Neural progenitor cell (in vitro differentiated cells): ENCODE measurements at regions not wholly inside any gene's neighbourhood (a gene's known extent, or its start where the extent isn't known, plus 50 kb on each side); places are given as distances from the start of the nearest gene placed in this dataset.

Source experiments
- DNase-seq: peaks from one replicate; pipeline ENCODE4 v3.0.0-alpha.2; 2016; ENCODE audit warnings: low spot score
- H2AFZ ChIP-seq: fragments of 200-600 bp; sonication (generic); replicated peaks from 2 replicates; pipeline ENCODE4 v1.6.1; 2016; ENCODE audit warnings: antibody characterized with exemption
- H3F3A ChIP-seq: fragments of 200-600 bp; sonication (generic); 2 replicates; pipeline ENCODE4 v1.6.1; 2016; ENCODE audit warnings: antibody characterized with exemption, low read depth
- H3K27ac ChIP-seq: fragments of 200-600 bp; sonication (generic); 2 replicates; pipeline ENCODE4 v1.5.1; 2016; ENCODE audit warnings: mild to moderate bottlenecking
- H3K27me3 ChIP-seq: fragments of 200-600 bp; sonication (generic); 2 replicates; pipeline ENCODE4 v1.6.1; 2016; ENCODE audit warnings: mild to moderate bottlenecking, moderate library complexity
- H3K36me3 ChIP-seq: fragments of 200-600 bp; sonication (generic); 2 replicates; pipeline ENCODE4 v1.5.1; 2016
- H3K4me1 ChIP-seq: fragments of 200-600 bp; sonication (generic); 2 replicates; pipeline ENCODE4 v1.6.1; 2016; ENCODE audit warnings: mixed run types
- H3K4me2 ChIP-seq: fragments of 200-600 bp; sonication (generic); 2 replicates; pipeline ENCODE4 v1.6.1; 2016
- H3K4me3 ChIP-seq: fragments of 200-600 bp; sonication (generic); 2 replicates; pipeline ENCODE4 v1.5.1; 2016
- H3K79me2 ChIP-seq: fragments of 200-600 bp; sonication (generic); 2 replicates; pipeline ENCODE4 v1.6.1; 2016; ENCODE audit warnings: low read depth
- H3K9ac ChIP-seq: fragments of 200-600 bp; sonication (generic); 2 replicates; pipeline ENCODE4 v1.6.1; 2016
- H3K9me3 ChIP-seq: fragments of 200-600 bp; sonication (generic); 2 replicates; pipeline ENCODE4 v1.5.1; 2016; ENCODE audit warnings: low read depth
- H4K20me1 ChIP-seq: fragments of 200-600 bp; sonication (generic); 2 replicates; pipeline ENCODE4 v1.6.1; 2016; ENCODE audit warnings: low read depth
- H3K27ac Mint-ChIP-seq: 3 replicates; pipeline ENCODE4 v1.8.0; 2021; ENCODE audit warnings: mixed read lengths
- H3K27me3 Mint-ChIP-seq: 2 replicates; pipeline ENCODE4 v1.8.0; 2022; ENCODE audit warnings: low read depth, mild to moderate bottlenecking, inconsistent platforms, moderate library complexity, mixed read lengths; ENCODE audit not compliant: insufficient read depth
- H3K36me3 Mint-ChIP-seq: 3 replicates; pipeline ENCODE4 v1.8.0; 2021; ENCODE audit warnings: mixed read lengths
- H3K4me1 Mint-ChIP-seq: 3 replicates; pipeline ENCODE4 v1.8.0; 2021; ENCODE audit warnings: mixed read lengths
- H3K4me3 Mint-ChIP-seq: 3 replicates; pipeline ENCODE4 v1.8.0; 2021; ENCODE audit warnings: mild to moderate bottlenecking, moderate library complexity, mixed read lengths
- H3K9me3 Mint-ChIP-seq: 3 replicates; pipeline ENCODE4 v1.8.0; 2020; ENCODE audit warnings: mixed read lengths
- EZH2 ChIP-seq: fragments of 200-600 bp; sonication (generic); IDR thresholded peaks from 2 replicates; pipeline ENCODE4 v1.6.1; 2017; ENCODE audit warnings: antibody characterized with exemption, mild to moderate bottlenecking, moderate library complexity
- EZH2phosphoT487 ChIP-seq: fragments of 200-600 bp; sonication (generic); IDR thresholded peaks from 2 replicates; pipeline ENCODE4 v1.6.1; 2017; ENCODE audit warnings: antibody characterized with exemption
- TF ChIP-seq, protein P1 (sequence below): fragments of 200-600 bp; sonication (generic); IDR thresholded peaks from 2 replicates; pipeline ENCODE4 v1.5.1; 2017; ENCODE audit warnings: antibody characterized with exemption, mild to moderate bottlenecking

DNA sequence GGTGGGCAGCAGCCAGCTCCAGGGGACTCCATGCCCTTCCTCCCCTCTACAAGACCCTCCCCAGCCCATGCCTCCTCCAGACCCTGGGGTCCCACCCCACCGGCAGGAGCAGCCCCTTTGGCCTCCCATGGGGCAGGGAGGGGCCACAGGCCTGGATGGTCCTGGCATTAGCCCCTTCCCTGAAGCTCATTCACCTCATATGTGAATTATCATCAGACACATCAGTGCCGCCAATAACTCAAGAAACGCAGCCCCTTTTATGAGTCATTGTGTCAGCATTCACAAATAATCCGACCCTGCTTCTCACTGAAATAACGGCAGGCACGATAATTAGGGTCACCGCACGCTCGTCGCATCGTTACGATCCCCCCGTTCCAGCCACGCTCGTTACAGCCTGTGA, 124.2 kb downstream of the BRD1 start:
- H3K36me3 ChIP-seq: no peaks in the 10 kb centered on the region
- H3F3A ChIP-seq: no peaks in the 10 kb centered on the region
- DNase-seq: no peak
- no peaks in the 10 kb centered on the region for H3K4me1 ChIP-seq
- no peaks in the 10 kb centered on the region for H3K27me3 ChIP-seq
- Mint-ChIP-seq H3K4me1 (no peaks in the 10 kb centered on the region), H3K27ac (no peak overlapping the region), H3K4me3 (no peak overlapping the region), H3K9me3 (peaks cover 11% of the 10 kb centered on the region), H3K36me3 (no peaks in the 10 kb centered on the region), H3K27me3 (peaks cover 11% of the 10 kb centered on the region)
- H4K20me1 ChIP-seq: no peaks in the 10 kb centered on the region
- no peak overlapping the region for H3K27ac ChIP-seq
- H3K9ac ChIP-seq: no peak overlapping the region
- no peak overlapping the region for H2AFZ ChIP-seq
- H3K79me2 ChIP-seq: no peaks in the 10 kb centered on the region
- H3K9me3 ChIP-seq: no peaks in the 10 kb centered on the region
- no peak for TF ChIP-seq EZH2phosphoT487
- TF ChIP-seq, protein P1, sequence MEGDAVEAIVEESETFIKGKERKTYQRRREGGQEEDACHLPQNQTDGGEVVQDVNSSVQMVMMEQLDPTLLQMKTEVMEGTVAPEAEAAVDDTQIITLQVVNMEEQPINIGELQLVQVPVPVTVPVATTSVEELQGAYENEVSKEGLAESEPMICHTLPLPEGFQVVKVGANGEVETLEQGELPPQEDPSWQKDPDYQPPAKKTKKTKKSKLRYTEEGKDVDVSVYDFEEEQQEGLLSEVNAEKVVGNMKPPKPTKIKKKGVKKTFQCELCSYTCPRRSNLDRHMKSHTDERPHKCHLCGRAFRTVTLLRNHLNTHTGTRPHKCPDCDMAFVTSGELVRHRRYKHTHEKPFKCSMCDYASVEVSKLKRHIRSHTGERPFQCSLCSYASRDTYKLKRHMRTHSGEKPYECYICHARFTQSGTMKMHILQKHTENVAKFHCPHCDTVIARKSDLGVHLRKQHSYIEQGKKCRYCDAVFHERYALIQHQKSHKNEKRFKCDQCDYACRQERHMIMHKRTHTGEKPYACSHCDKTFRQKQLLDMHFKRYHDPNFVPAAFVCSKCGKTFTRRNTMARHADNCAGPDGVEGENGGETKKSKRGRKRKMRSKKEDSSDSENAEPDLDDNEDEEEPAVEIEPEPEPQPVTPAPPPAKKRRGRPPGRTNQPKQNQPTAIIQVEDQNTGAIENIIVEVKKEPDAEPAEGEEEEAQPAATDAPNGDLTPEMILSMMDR: no peak
- TF ChIP-seq EZH2: no peak
- no peak overlapping the region for H3K4me2 ChIP-seq
- no peak overlapping the region for H3K4me3 ChIP-seq

DNA sequence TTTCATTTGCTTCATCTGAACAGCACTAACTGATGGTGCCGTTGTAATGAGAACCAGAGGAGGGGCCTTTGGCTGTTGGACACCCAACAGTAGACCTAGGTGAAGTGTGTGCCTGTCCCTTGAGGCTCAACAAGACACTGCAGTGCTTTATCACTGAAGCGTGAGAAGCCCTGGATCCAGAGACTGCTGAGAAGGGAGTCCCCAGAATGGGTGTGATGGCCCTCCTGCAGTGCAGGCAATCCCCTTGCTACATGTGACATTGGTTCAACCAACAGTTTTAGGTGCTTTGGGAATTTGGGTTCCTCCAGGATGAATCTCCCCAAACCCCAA, 125.6 kb downstream of the BRD1 start:
- no peak overlapping the region for H3K27ac ChIP-seq

GRCh38 chr22:49701380-49702067, 126.1 kb downstream of the BRD1 start:
- H3K27me3 ChIP-seq: no peaks in the 10 kb centered on the region
- H2AFZ ChIP-seq: no peak overlapping the region
- H3K27ac Mint-ChIP-seq: no peak overlapping the region
- H3K4me1 ChIP-seq: no peaks in the 10 kb centered on the region
- H3K4me1 Mint-ChIP-seq: no peaks in the 10 kb centered on the region
- no peak overlapping the region for H3K4me3 Mint-ChIP-seq
- no peaks in the 10 kb centered on the region for H3K36me3 ChIP-seq
- H3K27ac ChIP-seq: no peak overlapping the region
- no peak overlapping the region for H3K9ac ChIP-seq
- H3K36me3 Mint-ChIP-seq: no peaks in the 10 kb centered on the region
- H3K79me2 ChIP-seq: no peaks in the 10 kb centered on the region
- TF ChIP-seq EZH2 (no peak), EZH2phosphoT487 (no peak)
- TF ChIP-seq, protein P1: peak; percentile 67
- no peaks in the 10 kb centered on the region for H3F3A ChIP-seq
- no peak for DNase-seq
- no peaks in the 10 kb centered on the region for H3K9me3 ChIP-seq
- H4K20me1 ChIP-seq: no peaks in the 10 kb centered on the region
- H3K4me2 ChIP-seq: no peak overlapping the region
- H3K4me3 ChIP-seq: no peak overlapping the region
- peaks cover 20% of the 10 kb centered on the region for H3K9me3 Mint-ChIP-seq
- H3K27me3 Mint-ChIP-seq: peaks cover 6% of the 10 kb centered on the region

More for the DNA sequence above, 125.6 kb downstream of the BRD1 start:
- H3K4me1 Mint-ChIP-seq: no peaks in the 10 kb centered on the region
- H3K27me3 ChIP-seq: no peaks in the 10 kb centered on the region
- H3K9me3 ChIP-seq: no peaks in the 10 kb centered on the region
- H3K9ac ChIP-seq: no peak overlapping the region
- H3K4me2 ChIP-seq: no peak overlapping the region
- TF ChIP-seq EZH2: no peak
- TF ChIP-seq EZH2phosphoT487: no peak
- H3K27ac Mint-ChIP-seq: no peak overlapping the region
- no peak overlapping the region for H2AFZ ChIP-seq
- no peaks in the 10 kb centered on the region for H4K20me1 ChIP-seq
- H3K79me2 ChIP-seq: no peaks in the 10 kb centered on the region
- H3K27me3 Mint-ChIP-seq: peaks cover 8% of the 10 kb centered on the region
- H3K9me3 Mint-ChIP-seq: peaks cover 18% of the 10 kb centered on the region
- H3F3A ChIP-seq: no peaks in the 10 kb centered on the region
- H3K4me1 ChIP-seq: no peaks in the 10 kb centered on the region
- no peaks in the 10 kb centered on the region for H3K36me3 Mint-ChIP-seq
- H3K4me3 Mint-ChIP-seq: no peak overlapping the region
- no peaks in the 10 kb centered on the region for H3K36me3 ChIP-seq
- no peak for DNase-seq
- no peak overlapping the region for H3K4me3 ChIP-seq

GRCh38 chr22:49699928-49700498, 127.7 kb downstream of the BRD1 start:
- no peak overlapping the region for H3K27ac Mint-ChIP-seq
- no peaks in the 10 kb centered on the region for H3K79me2 ChIP-seq

More at GRCh38 chr22:49699928-49700498, 127.7 kb downstream of the BRD1 start:
- TF ChIP-seq, protein P1: no peak
- TF ChIP-seq EZH2: no peak
- no peak for TF ChIP-seq EZH2phosphoT487
- H3F3A ChIP-seq: no peaks in the 10 kb centered on the region
- no peaks in the 10 kb centered on the region for H3K36me3 ChIP-seq
- H3K4me1 ChIP-seq: no peaks in the 10 kb centered on the region
- H4K20me1 ChIP-seq: no peaks in the 10 kb centered on the region
- H3K27me3 ChIP-seq: no peaks in the 10 kb centered on the region
- H3K4me2 ChIP-seq: no peak overlapping the region
- peaks cover 24% of the 10 kb centered on the region for H3K9me3 Mint-ChIP-seq
- no peaks in the 10 kb centered on the region for H3K9me3 ChIP-seq
- no peak overlapping the region for H3K27ac ChIP-seq
- H3K4me3 ChIP-seq: no peak overlapping the region
- no peaks in the 10 kb centered on the region for H3K36me3 Mint-ChIP-seq
- H2AFZ ChIP-seq: no peak overlapping the region
- DNase-seq: no peak
- no peaks in the 10 kb centered on the region for H3K4me1 Mint-ChIP-seq
- H3K27me3 Mint-ChIP-seq: peaks cover 4% of the 10 kb centered on the region
- H3K4me3 Mint-ChIP-seq: peak overlapping the region; percentile 49
- H3K9ac ChIP-seq: no peak overlapping the region
